Liver (tissue), 8 donors: ENCODE measurements at regions not wholly inside any gene's neighbourhood (a gene's known extent, or its start where the extent isn't known, plus 50 kb on each side); places are given as distances from the start of the nearest gene placed in this dataset.
"Not testable (repeated sequence)": the region's sequence is repeated elsewhere in the genome, so short reads cannot be mapped to it uniquely, and the experiment has no call there.

Experiments
- DNase-seq: peaks from one replicate; pipeline ENCODE4 v3.0.0-alpha.2; 2017; ENCODE audit warnings: low spot score
- H3K27ac ChIP-seq, 2 donors: one replicate each; pipeline ENCODE4 v1.7.0; 2013; ENCODE audit warnings: inconsistent platforms in 2 of 2, low read length in 2 of 2, control low read depth in 1 of 2, low read depth in 1 of 2, mild to moderate bottlenecking in 1 of 2
- H3K27me3 ChIP-seq, 4 donors: one replicate each; pipeline versions ENCODE4 v1.6.1 to v1.7.0; 2013; ENCODE audit warnings: low read length in 3 of 4, inconsistent platforms in 1 of 4, mild to moderate bottlenecking in 1 of 4, moderate library complexity in 1 of 4; ENCODE audit not compliant: control insufficient read depth in 4 of 4, insufficient read depth in 4 of 4
- H3K36me3 ChIP-seq, 4 donors: one replicate each; pipeline versions ENCODE4 v1.6.1 to v1.7.0; 2013; ENCODE audit warnings: low read length in 3 of 4, mild to moderate bottlenecking in 3 of 4, low read depth in 1 of 4, moderate library complexity in 1 of 4; ENCODE audit not compliant: control insufficient read depth in 4 of 4, insufficient read depth in 3 of 4
- H3K4me1 ChIP-seq, 4 donors: one replicate each; pipeline versions ENCODE4 v1.6.1 to v1.7.0; 2013; ENCODE audit warnings: low read length in 3 of 4, mild to moderate bottlenecking in 3 of 4, moderate library complexity in 1 of 4; ENCODE audit not compliant: control insufficient read depth in 4 of 4, insufficient read depth in 4 of 4
- H3K4me3 ChIP-seq, 3 donors: one replicate each; pipeline versions ENCODE4 v1.6.1 to v1.7.0; 2013; ENCODE audit warnings: low read length in 3 of 3, control low read depth in 1 of 3, low read depth in 1 of 3, mild to moderate bottlenecking in 1 of 3
- H3K9ac ChIP-seq, 2 donors: one replicate each; pipeline ENCODE4 v1.7.0; 2013; ENCODE audit warnings: low read length in 2 of 2, mild to moderate bottlenecking in 2 of 2, moderate library complexity in 2 of 2, control low read depth in 1 of 2, low read depth in 1 of 2
- H3K9me3 ChIP-seq, 4 donors: one replicate each; pipeline versions ENCODE4 v1.6.1 to v1.7.0; 2013; ENCODE audit warnings: low read length in 3 of 4; ENCODE audit not compliant: control insufficient read depth in 4 of 4
- CTCF ChIP-seq: fragments of 150-350 bp; IDR thresholded peaks from 2 replicates; pipeline ENCODE4 v1.5.1; 2017; ENCODE audit warnings: improper control_type of control experiment, low read depth, low read length; ENCODE audit not compliant: missing input control
- EGR1 ChIP-seq, 2 donors: IDR thresholded peaks; 2 replicates each; pipeline ENCODE4 v1.6.1; 2016 to 2018; ENCODE audit warnings: antibody characterized with exemption in 2 of 2, low read depth in 2 of 2
- FOXA1 ChIP-seq: IDR thresholded peaks from 2 replicates; pipeline ENCODE4 v1.6.1; 2016; ENCODE audit warnings: antibody characterized with exemption
- FOXA2 ChIP-seq: IDR thresholded peaks from 2 replicates; pipeline ENCODE4 v1.6.1; 2016; ENCODE audit warnings: antibody characterized with exemption
- GABPA ChIP-seq, 2 donors: IDR thresholded peaks in 1 of 2; conservative IDR thresholded peaks in 1 of 2; 2 replicates each; pipeline ENCODE4 v1.6.1; 2016; ENCODE audit warnings: antibody characterized with exemption in 2 of 2, mild to moderate bottlenecking in 1 of 2, moderate library complexity in 1 of 2
- HNF4A ChIP-seq, 2 donors: conservative IDR thresholded peaks; 2 replicates each; pipeline ENCODE4 v1.6.1; 2016; ENCODE audit warnings: antibody characterized with exemption in 2 of 2, mild to moderate bottlenecking in 2 of 2
- HNF4G ChIP-seq: IDR thresholded peaks from 2 replicates; pipeline ENCODE4 v1.6.1; 2016; ENCODE audit warnings: antibody characterized with exemption
- JUND ChIP-seq, 2 donors: IDR thresholded peaks; 2 replicates each; pipeline ENCODE4 v1.6.1; 2016; ENCODE audit warnings: antibody characterized with exemption in 2 of 2
- NR2F2 ChIP-seq: IDR thresholded peaks from 2 replicates; pipeline ENCODE4 v1.6.1; 2016; ENCODE audit warnings: antibody characterized with exemption
- RAD21 ChIP-seq, 2 donors: IDR thresholded peaks; 2 replicates each; pipeline ENCODE4 v1.6.1; 2016; ENCODE audit warnings: antibody characterized with exemption in 2 of 2, mild to moderate bottlenecking in 2 of 2
- REST ChIP-seq: IDR thresholded peaks from 2 replicates; pipeline ENCODE4 v1.6.1; 2016; ENCODE audit warnings: antibody characterized with exemption, mild to moderate bottlenecking
- RXRA ChIP-seq, 2 donors: IDR thresholded peaks; 2 replicates each; pipeline ENCODE4 v1.6.1; 2017 to 2018; ENCODE audit warnings: antibody characterized with exemption in 2 of 2, mild to moderate bottlenecking in 1 of 2
- SP1 ChIP-seq: IDR thresholded peaks from 2 replicates; pipeline ENCODE4 v1.6.1; 2018; ENCODE audit warnings: antibody characterized with exemption, mild to moderate bottlenecking
- TAF1 ChIP-seq: conservative IDR thresholded peaks from 2 replicates; pipeline ENCODE4 v1.6.1; 2016; ENCODE audit warnings: antibody characterized with exemption, mild to moderate bottlenecking
- YY1 ChIP-seq: IDR thresholded peaks from 2 replicates; pipeline ENCODE4 v1.6.1; 2016; ENCODE audit warnings: antibody characterized with exemption, mild to moderate bottlenecking
- whole genome bisulfite sequencing: extraction: QIAGEN DNeasy Blood & Tissue Kit; methylation state at CpG from one replicate; pipeline ENCODE4 v1.1.7; 2013; 5-methylcytosine and 5-hydroxymethylcytosine counted together
- TF ChIP-seq, protein P1 (sequence below): IDR thresholded peaks from 2 replicates; pipeline ENCODE4 v1.6.1; 2016; ENCODE audit warnings: antibody characterized with exemption
- TF ChIP-seq, protein P2 (sequence below): IDR thresholded peaks from 2 replicates; pipeline ENCODE4 v1.6.1; 2016; ENCODE audit warnings: antibody characterized with exemption
- TF ChIP-seq, protein P3 (sequence below): IDR thresholded peaks from 2 replicates; pipeline ENCODE4 v1.6.1; 2016; ENCODE audit warnings: antibody characterized with exemption
- donor health status: healthy.
- donor health status: healthy.
- donor health status: healthy.
- donor health status: healthy.
- donor health status: healthy.

DNA sequence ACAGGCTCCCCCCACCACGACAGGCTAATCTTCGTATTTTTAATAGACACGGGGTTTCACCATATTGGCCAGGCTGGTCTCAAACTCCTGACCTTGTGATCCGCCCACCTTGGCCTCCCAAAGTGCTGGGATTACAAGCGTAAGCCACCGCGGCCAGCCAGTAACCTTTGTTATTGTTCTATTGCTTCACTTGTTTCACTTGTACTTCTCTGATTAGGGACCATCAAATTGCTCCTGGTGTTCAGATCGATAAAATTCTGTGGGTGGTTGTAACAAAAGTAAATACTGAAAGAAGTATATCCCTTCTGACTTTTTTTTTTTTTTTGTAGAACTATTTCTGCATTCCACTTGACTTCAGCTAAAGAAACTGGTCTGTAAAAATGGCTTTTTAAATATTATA lies 445.5 kb upstream of the CDH10 start:
- H3K4me3 ChIP-seq: no peak overlapping the region
- H3K4me1 ChIP-seq: no peaks in the 10 kb centered on the region
- H3K27ac ChIP-seq: no peak overlapping the region
- no peak for DNase-seq
- WGBS: 57% methylated on average over 8 of the region's 8 CpGs
- no peaks in the 10 kb centered on the region for H3K9me3 ChIP-seq
- no peaks in the 10 kb centered on the region for H3K36me3 ChIP-seq
- H3K27me3 ChIP-seq: no peaks in the 10 kb centered on the region
- no peak overlapping the region for H3K9ac ChIP-seq
- no peak for TF ChIP-seq JUND (IDR thresholded peaks at IDR 0.05)
- TF ChIP-seq, protein P1, sequence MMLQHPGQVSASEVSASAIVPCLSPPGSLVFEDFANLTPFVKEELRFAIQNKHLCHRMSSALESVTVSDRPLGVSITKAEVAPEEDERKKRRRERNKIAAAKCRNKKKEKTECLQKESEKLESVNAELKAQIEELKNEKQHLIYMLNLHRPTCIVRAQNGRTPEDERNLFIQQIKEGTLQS: no peak
- peak in 1 of 2 donors; percentile 40 for TF ChIP-seq RXRA (IDR thresholded peaks at IDR 0.05)
- peak in 1 of 2 donors; percentile 61 for TF ChIP-seq HNF4A (conservative IDR thresholded peaks at IDR 0.05)
- no peak for TF ChIP-seq NR2F2
- no peak for TF ChIP-seq FOXA1
- TF ChIP-seq REST: no peak
- TF ChIP-seq SP1: no peak
- peak in 1 of 2 donors; percentile 52 for TF ChIP-seq EGR1 (IDR thresholded peaks at IDR 0.05; ENCODE audit: low read depth in 2 of 2)
- no peak for TF ChIP-seq GABPA (IDR thresholded peaks at IDR 0.05 in 1 of 2, conservative IDR thresholded peaks at IDR 0.05 in 1 of 2)
- peak; percentile 55 for TF ChIP-seq FOXA2
- TF ChIP-seq TAF1: no peak
- no peak for TF ChIP-seq RAD21 (IDR thresholded peaks at IDR 0.05)
- TF ChIP-seq, protein P2, sequence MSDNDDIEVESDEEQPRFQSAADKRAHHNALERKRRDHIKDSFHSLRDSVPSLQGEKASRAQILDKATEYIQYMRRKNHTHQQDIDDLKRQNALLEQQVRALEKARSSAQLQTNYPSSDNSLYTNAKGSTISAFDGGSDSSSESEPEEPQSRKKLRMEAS: no peak
- TF ChIP-seq YY1: peak; percentile 26
- TF ChIP-seq, protein P3, sequence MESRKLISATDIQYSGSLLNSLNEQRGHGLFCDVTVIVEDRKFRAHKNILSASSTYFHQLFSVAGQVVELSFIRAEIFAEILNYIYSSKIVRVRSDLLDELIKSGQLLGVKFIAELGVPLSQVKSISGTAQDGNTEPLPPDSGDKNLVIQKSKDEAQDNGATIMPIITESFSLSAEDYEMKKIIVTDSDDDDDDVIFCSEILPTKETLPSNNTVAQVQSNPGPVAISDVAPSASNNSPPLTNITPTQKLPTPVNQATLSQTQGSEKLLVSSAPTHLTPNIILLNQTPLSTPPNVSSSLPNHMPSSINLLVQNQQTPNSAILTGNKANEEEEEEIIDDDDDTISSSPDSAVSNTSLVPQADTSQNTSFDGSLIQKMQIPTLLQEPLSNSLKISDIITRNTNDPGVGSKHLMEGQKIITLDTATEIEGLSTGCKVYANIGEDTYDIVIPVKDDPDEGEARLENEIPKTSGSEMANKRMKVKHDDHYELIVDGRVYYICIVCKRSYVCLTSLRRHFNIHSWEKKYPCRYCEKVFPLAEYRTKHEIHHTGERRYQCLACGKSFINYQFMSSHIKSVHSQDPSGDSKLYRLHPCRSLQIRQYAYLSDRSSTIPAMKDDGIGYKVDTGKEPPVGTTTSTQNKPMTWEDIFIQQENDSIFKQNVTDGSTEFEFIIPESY: no peak
- TF ChIP-seq HNF4G: no peak
- no peak for TF ChIP-seq CTCF

- H3K9me3 ChIP-seq, H3K4me1 ChIP-seq, H3K27ac ChIP-seq, H3K27me3 ChIP-seq, H3K9ac ChIP-seq, DNase-seq, H3K36me3 ChIP-seq, H3K4me3 ChIP-seq: not testable (repeated sequence)
- WGBS: 74% methylated on average over 6 of the region's 6 CpGs
Measured at GRCh38 chr5:25088689-25089088, 443.9 kb upstream of the CDH10 start.

DNA sequence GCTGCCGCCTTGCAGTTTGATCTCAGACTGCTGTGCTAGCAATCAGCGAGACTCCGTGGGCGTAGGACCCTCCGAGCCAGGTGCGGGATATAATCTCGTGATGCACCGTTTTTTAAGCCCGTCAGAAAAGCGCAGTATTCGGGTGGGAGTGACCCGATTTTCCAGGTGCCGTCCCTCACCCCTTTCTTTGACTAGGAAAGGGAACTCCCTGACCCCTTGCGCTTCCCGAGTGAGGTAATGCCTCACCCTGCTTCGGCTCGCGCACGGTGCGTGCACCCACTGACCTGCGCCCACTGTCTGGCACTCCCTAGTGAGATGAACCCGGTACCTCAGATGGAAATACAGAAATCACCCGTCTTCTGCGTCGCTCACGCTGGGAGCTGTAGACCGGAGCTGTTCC lies 438.5 kb upstream of the CDH10 start:
- DNase-seq, H3K9ac ChIP-seq, H3K36me3 ChIP-seq, H3K27me3 ChIP-seq, H3K9me3 ChIP-seq, H3K4me1 ChIP-seq, H3K27ac ChIP-seq, H3K4me3 ChIP-seq: not testable (repeated sequence)
- WGBS: 97% methylated on average over 22 of the region's 27 CpGs
